ENCODE measurements at regions not wholly inside any gene's neighbourhood (a gene's known extent, or its start where the extent isn't known, plus 50 kb on each side); places are given as distances from the start of the nearest gene placed in this dataset.

- H3K4me1 ChIP-seq: peaks cover 15 to 24% (median 19%) of the 10 kb centered on the region in 4 donors
- H3K27me3 ChIP-seq: no peaks in the 10 kb centered on the region
- intact Hi-C loops (cut with DNase I): no loop called here
- H3K4me3 ChIP-seq: no peak overlapping the region
- no peaks in the 10 kb centered on the region for H3K36me3 ChIP-seq
- H3K27ac ChIP-seq (replicated peaks in 1 of 4): no peak overlapping the region
- peak; percentile 55 for DNase-seq (ENCODE audit: extremely low spot score)
- WGBS: 67% methylated on average over 5 of the region's 5 CpGs
- TF ChIP-seq POLR2AphosphoS5 (IDR thresholded peaks at IDR 0.05): no peak
- TF ChIP-seq CTCF (IDR thresholded peaks at IDR 0.05): no peak
- no peak for TF ChIP-seq POLR2A (IDR thresholded peaks at IDR 0.05; ENCODE audit: low read depth)
- TF ChIP-seq EP300 (IDR thresholded peaks at IDR 0.05): no peak
- H3K9me3 ChIP-seq: no peaks in the 10 kb centered on the region
Observed at GRCh38 chr5:54721951-54722654, 204.5 kb downstream of the SNX18 start.

- Histone ChIP-seq H3K4me3 (no peak overlapping the region), H3K27ac (replicated peaks in 1 of 4) (no peak overlapping the region), H3K36me3 (no peaks in the 10 kb centered on the region), H3K9me3 (peaks cover 0 to 8% (median 0%) of the 10 kb centered on the region in 4 donors), H3K4me1 (peaks cover 15 to 24% (median 19%) of the 10 kb centered on the region in 4 donors), H3K27me3 (no peaks in the 10 kb centered on the region)
- 81% methylated on average over 1 of the region's 1 CpG for WGBS
- intact Hi-C loops (cut with DNase I): no loop called here
- no peak for DNase-seq (ENCODE audit: extremely low spot score)
- TF ChIP-seq POLR2A (IDR thresholded peaks at IDR 0.05; ENCODE audit: low read depth) (no peak), CTCF (IDR thresholded peaks at IDR 0.05) (no peak), EP300 (IDR thresholded peaks at IDR 0.05) (no peak), POLR2AphosphoS5 (IDR thresholded peaks at IDR 0.05) (no peak)
Observed at GRCh38 chr5:54721116-54721515, 203.6 kb downstream of the SNX18 start.

GRCh38 chr5:54720341-54720740 lies 202.8 kb downstream of the SNX18 start:
- Histone ChIP-seq H3K27ac (replicated peaks in 1 of 4) (peak overlapping the region in 1 of 4 donors; percentile 22), H3K4me3 (no peak overlapping the region), H3K36me3 (no peaks in the 10 kb centered on the region), H3K9me3 (peaks cover 0 to 8% (median 0%) of the 10 kb centered on the region in 4 donors), H3K27me3 (no peaks in the 10 kb centered on the region), H3K4me1 (peaks cover 15 to 24% (median 19%) of the 10 kb centered on the region in 4 donors)
- DNase-seq (ENCODE audit: extremely low spot score): peak; percentile 10
- WGBS: 78% methylated on average over 3 of the region's 3 CpGs
- intact Hi-C loops (cut with DNase I): no loop called here
- no peak for TF ChIP-seq CTCF (IDR thresholded peaks at IDR 0.05)
- TF ChIP-seq POLR2AphosphoS5 (IDR thresholded peaks at IDR 0.05): no peak
- TF ChIP-seq POLR2A (IDR thresholded peaks at IDR 0.05; ENCODE audit: low read depth): no peak
- TF ChIP-seq EP300 (IDR thresholded peaks at IDR 0.05): no peak

GRCh38 chr5:54719384-54720283 lies 202.1 kb downstream of the SNX18 start:
- WGBS: 36% methylated on average over 7 of the region's 7 CpGs
- Histone ChIP-seq H3K36me3 (no peaks in the 10 kb centered on the region), H3K4me3 (no peak overlapping the region), H3K27ac (replicated peaks in 1 of 4) (peak overlapping the region in 3 of 4 donors; percentile 22 to 28 (median 22)), H3K9me3 (peaks cover 0 to 8% (median 0%) of the 10 kb centered on the region in 4 donors), H3K27me3 (no peaks in the 10 kb centered on the region), H3K4me1 (peaks cover 15 to 24% (median 19%) of the 10 kb centered on the region in 4 donors)
- intact Hi-C loops (cut with DNase I): no loop called here
- TF ChIP-seq CTCF (IDR thresholded peaks at IDR 0.05) (no peak), POLR2A (IDR thresholded peaks at IDR 0.05; ENCODE audit: low read depth) (no peak), EP300 (IDR thresholded peaks at IDR 0.05) (no peak), POLR2AphosphoS5 (IDR thresholded peaks at IDR 0.05) (no peak)
- peak; percentile 90 for DNase-seq (ENCODE audit: extremely low spot score)

All from esophagus muscularis mucosa (tissue), 4 donors.